ENCODE measurements at regions not wholly inside any gene's neighbourhood (a gene's known extent, or its start where the extent isn't known, plus 50 kb on each side); places are given as distances from the start of the nearest gene placed in this dataset.

GRCh38 chr3:157816896-157817295, 289.3 kb downstream of the SHOX2 start:
- no peak for DNase-seq (ENCODE audit: low read depth, low spot score)
- POLR2A ChIA-PET: no interaction called here
- Histone ChIP-seq H3K9me3 (ENCODE audit: control insufficient read depth, insufficient read depth, low read length) (no peaks in the 10 kb centered on the region), H3K4me3 (ENCODE audit: low read depth, low read length) (no peak overlapping the region), H3K27ac (ENCODE audit: low read depth, low read length) (no peak overlapping the region), H3K27me3 (ENCODE audit: control insufficient read depth, insufficient read depth, low read length) (no peaks in the 10 kb centered on the region)
- no peak for TF ChIP-seq CTCF (IDR thresholded peaks at IDR 0.05; ENCODE audit: low read depth, low read length)
- CTCF ChIA-PET: no interaction called here

DNA sequence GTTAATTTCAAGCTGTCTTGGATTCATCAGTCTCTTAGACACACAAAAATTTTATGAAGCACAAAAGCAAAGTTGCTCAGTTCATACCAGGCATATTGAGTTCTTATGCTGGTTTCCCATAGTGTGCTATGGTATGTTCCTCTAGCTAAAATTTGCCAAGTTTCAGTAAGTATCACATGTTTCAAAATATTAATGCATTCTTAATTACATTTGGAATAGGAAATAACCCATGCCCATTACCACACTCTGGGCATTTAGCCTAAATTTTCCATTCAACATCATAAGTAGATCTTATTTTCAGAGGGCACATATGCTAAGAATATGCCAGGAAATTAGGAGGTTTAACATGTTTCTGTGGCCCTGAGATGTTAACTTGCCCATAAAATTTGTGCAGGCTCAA, 289.9 kb downstream of the SHOX2 start:
- no peaks in the 10 kb centered on the region for H3K9me3 ChIP-seq (ENCODE audit: control insufficient read depth, insufficient read depth, low read length)
- no peaks in the 10 kb centered on the region for H3K27me3 ChIP-seq (ENCODE audit: control insufficient read depth, insufficient read depth, low read length)
- H3K27ac ChIP-seq (ENCODE audit: low read depth, low read length): no peak overlapping the region
- no peak overlapping the region for H3K4me3 ChIP-seq (ENCODE audit: low read depth, low read length)
- ChIA-PET POLR2A (no interaction called here), CTCF (no interaction called here)
- no peak for DNase-seq (ENCODE audit: low read depth, low spot score)
- TF ChIP-seq CTCF (IDR thresholded peaks at IDR 0.05; ENCODE audit: low read depth, low read length): no peak

- no peak for TF ChIP-seq CTCF (IDR thresholded peaks at IDR 0.05; ENCODE audit: low read depth, low read length)
- POLR2A ChIA-PET: no interaction called here
- Histone ChIP-seq H3K4me3 (ENCODE audit: low read depth, low read length) (no peak overlapping the region), H3K27ac (ENCODE audit: low read depth, low read length) (no peak overlapping the region), H3K9me3 (ENCODE audit: control insufficient read depth, insufficient read depth, low read length) (no peaks in the 10 kb centered on the region), H3K27me3 (ENCODE audit: control insufficient read depth, insufficient read depth, low read length) (no peaks in the 10 kb centered on the region)
- CTCF ChIA-PET: no interaction called here
- no peak for DNase-seq (ENCODE audit: low read depth, low spot score)
Observed at GRCh38 chr3:157815739-157816138, 290.5 kb downstream of the SHOX2 start.

GRCh38 chr3:157810924-157811718, 295.1 kb downstream of the SHOX2 start:
- no peak for TF ChIP-seq CTCF (IDR thresholded peaks at IDR 0.05; ENCODE audit: low read depth, low read length)
- H3K9me3 ChIP-seq (ENCODE audit: control insufficient read depth, insufficient read depth, low read length): no peaks in the 10 kb centered on the region
- H3K27ac ChIP-seq (ENCODE audit: low read depth, low read length): no peak overlapping the region
- POLR2A ChIA-PET: no interaction called here
- no peak overlapping the region for H3K4me3 ChIP-seq (ENCODE audit: low read depth, low read length)
- DNase-seq (ENCODE audit: low read depth, low spot score): no peak
- CTCF ChIA-PET: no interaction called here
- H3K27me3 ChIP-seq (ENCODE audit: control insufficient read depth, insufficient read depth, low read length): no peaks in the 10 kb centered on the region

DNA sequence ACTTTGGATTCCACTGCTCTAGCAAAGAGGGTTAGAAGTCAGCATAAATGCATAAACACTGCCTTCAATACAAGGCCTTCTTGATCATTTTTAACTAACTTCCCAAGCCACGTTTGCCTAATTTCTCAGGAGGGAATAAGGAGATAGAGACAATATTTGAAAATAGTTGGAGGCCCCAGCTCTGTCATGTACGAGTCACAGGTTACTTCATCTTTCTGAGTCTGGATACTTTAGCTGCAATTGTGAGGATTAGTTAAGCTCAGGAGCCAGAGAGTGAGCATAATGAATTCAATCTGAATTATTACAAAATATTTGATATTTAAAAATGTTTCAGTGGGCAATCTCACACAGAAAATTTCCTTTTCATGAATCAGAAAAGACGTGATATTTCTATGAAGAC, 298.9 kb downstream of the SHOX2 start:
- POLR2A ChIA-PET: no interaction called here
- no peak for TF ChIP-seq CTCF (IDR thresholded peaks at IDR 0.05; ENCODE audit: low read depth, low read length)
- H3K9me3 ChIP-seq (ENCODE audit: control insufficient read depth, insufficient read depth, low read length): no peaks in the 10 kb centered on the region
- CTCF ChIA-PET: no interaction called here
- H3K4me3 ChIP-seq (ENCODE audit: low read depth, low read length): no peak overlapping the region
- no peak for DNase-seq (ENCODE audit: low read depth, low spot score)
- H3K27me3 ChIP-seq (ENCODE audit: control insufficient read depth, insufficient read depth, low read length): no peaks in the 10 kb centered on the region
- no peak overlapping the region for H3K27ac ChIP-seq (ENCODE audit: low read depth, low read length)

All from AG04450 (cell line).